ENCODE measurements at regions not wholly inside any gene's neighbourhood (a gene's known extent, or its start where the extent isn't known, plus 50 kb on each side); places are given as distances from the start of the nearest gene placed in this dataset.
A peak's percentile ranks its signal among the peaks of the same experiment; 100 is the strongest.

DNA sequence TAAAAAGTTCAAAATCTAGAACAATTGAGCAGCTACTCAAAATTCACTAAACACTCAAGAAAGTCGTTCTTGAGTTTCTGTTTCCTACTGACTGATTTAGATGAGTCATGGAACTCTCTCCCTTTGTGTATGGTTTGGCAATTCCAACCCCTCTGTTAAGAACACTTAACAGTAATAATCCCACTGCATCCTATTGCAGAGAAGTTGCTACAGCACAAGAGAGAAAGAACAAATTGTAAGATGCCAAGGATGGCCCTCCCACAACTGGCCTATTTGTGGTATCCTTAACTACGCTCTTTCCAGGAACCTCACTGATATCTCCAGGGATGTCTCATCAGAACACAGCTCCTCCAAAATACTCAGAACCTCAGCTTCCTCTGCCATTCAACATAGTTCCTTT, 701.8 kb upstream of the TENM3 start:
- peak; percentile 24 for DNase-seq (ENCODE audit: low read depth)
- no peak overlapping the region for H3K4me3 ChIP-seq (ENCODE audit: low read depth, low read length)
- TF ChIP-seq, protein P1, sequence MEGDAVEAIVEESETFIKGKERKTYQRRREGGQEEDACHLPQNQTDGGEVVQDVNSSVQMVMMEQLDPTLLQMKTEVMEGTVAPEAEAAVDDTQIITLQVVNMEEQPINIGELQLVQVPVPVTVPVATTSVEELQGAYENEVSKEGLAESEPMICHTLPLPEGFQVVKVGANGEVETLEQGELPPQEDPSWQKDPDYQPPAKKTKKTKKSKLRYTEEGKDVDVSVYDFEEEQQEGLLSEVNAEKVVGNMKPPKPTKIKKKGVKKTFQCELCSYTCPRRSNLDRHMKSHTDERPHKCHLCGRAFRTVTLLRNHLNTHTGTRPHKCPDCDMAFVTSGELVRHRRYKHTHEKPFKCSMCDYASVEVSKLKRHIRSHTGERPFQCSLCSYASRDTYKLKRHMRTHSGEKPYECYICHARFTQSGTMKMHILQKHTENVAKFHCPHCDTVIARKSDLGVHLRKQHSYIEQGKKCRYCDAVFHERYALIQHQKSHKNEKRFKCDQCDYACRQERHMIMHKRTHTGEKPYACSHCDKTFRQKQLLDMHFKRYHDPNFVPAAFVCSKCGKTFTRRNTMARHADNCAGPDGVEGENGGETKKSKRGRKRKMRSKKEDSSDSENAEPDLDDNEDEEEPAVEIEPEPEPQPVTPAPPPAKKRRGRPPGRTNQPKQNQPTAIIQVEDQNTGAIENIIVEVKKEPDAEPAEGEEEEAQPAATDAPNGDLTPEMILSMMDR (IDR thresholded peaks at IDR 0.05; ENCODE audit: low read depth, low read length, missing control alignments): no peak
- in situ Hi-C loops (cut with HindIII; ENCODE audit: low sequenced_read_pairs): no loop called here

DNA sequence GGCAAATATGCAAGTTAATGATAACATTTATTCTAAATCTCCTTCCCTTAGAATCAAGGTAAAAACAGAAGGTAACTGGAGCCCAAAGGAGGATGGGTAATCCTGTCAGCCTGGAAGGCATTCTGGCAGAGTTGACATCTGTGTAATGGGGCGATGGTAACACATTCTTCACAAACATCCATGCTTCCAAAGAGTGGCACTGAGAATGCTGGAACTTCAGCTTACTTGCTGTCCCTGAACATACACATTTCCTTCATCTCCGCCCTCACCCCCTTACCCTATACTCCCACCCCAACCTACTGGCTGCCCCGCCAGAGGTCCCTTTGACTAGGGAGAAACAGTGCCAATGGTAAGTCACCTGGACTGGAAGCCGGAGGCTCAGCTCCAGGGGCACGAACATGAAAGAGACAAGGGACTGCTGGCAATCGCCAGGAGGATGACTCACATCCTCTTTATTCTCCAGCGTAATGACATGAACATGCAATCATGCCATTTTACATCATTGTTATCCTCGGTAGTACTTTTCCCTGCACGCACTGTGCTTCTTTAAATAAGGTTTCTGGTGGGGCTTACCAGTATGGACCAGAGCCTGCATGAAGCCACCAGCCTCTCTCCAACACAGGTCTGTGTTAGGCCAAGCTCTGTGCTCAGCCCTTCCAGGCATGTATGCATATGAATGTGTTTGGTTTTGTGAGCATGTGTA, 694.2 kb upstream of the TENM3 start:
- DNase-seq (ENCODE audit: low read depth): peak; percentile 68
- in situ Hi-C loops (cut with HindIII; ENCODE audit: low sequenced_read_pairs): no loop called here
- TF ChIP-seq, protein P1 (IDR thresholded peaks at IDR 0.05; ENCODE audit: low read depth, low read length, missing control alignments): no peak
- no peak overlapping the region for H3K4me3 ChIP-seq (ENCODE audit: low read depth, low read length)

GRCh38 chr4:181549576-181550188, 693.5 kb upstream of the TENM3 start:
- in situ Hi-C loops (cut with HindIII; ENCODE audit: low sequenced_read_pairs): no loop called here
- TF ChIP-seq, protein P1 (IDR thresholded peaks at IDR 0.05; ENCODE audit: low read depth, low read length, missing control alignments): no peak
- no peak overlapping the region for H3K4me3 ChIP-seq (ENCODE audit: low read depth, low read length)
- DNase-seq (ENCODE audit: low read depth): no peak

- DNase-seq (ENCODE audit: low read depth): no peak
- in situ Hi-C loops (cut with HindIII; ENCODE audit: low sequenced_read_pairs): no loop called here
These were observed 692.8 kb upstream of the TENM3 start for GRCh38 chr4:181550381-181550780.

DNA sequence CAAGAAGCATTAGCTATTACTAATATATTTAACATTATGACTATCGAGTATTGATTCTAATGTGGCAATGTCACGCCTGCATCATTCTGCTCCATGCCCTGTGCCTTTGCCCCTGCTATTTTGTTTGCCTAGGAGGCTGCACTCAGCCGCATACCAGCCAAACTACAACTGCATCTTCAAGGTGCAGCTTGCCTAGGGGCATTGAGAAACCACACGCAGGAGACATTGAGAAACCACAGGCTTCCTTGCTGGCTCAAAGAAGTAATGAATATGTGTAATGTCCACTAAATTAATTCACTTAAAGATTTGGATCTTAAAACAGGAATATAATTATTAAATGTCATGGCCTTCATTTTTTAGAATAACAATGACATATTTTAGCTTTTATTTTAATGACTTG, 683.6 kb upstream of the TENM3 start:
- H3K4me3 ChIP-seq (ENCODE audit: low read depth, low read length): no peak overlapping the region
- in situ Hi-C loops (cut with HindIII; ENCODE audit: low sequenced_read_pairs): no loop called here
- TF ChIP-seq, protein P1 (IDR thresholded peaks at IDR 0.05; ENCODE audit: low read depth, low read length, missing control alignments): no peak
- DNase-seq (ENCODE audit: low read depth): no peak

More at GRCh38 chr4:181550381-181550780, 692.8 kb upstream of the TENM3 start:
- H3K4me3 ChIP-seq (ENCODE audit: low read depth, low read length): no peak overlapping the region
- TF ChIP-seq, protein P1 (IDR thresholded peaks at IDR 0.05; ENCODE audit: low read depth, low read length, missing control alignments): no peak

DNA sequence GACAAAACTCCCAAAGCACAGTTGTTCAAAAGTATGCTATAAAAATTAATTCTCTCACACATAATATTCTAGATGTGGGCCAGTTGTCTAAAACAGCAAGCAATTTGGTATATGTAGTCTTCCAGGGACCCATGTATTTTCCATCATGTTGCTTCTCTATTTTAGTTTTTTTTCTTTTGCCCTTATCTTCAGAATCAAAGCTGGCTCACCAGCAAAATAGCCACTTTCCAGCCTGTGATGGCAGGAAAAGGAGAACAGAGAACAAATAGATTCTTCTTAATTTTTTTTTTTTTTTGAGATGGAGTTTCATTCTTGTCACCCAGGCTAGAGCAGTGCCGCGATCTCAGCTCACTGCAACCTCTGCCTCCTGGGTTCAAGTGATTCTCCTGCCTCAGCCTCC, 680.8 kb upstream of the TENM3 start:
- TF ChIP-seq, protein P1 (IDR thresholded peaks at IDR 0.05; ENCODE audit: low read depth, low read length, missing control alignments): no peak
- in situ Hi-C loops (cut with HindIII; ENCODE audit: low sequenced_read_pairs): no loop called here
- no peak overlapping the region for H3K4me3 ChIP-seq (ENCODE audit: low read depth, low read length)
- DNase-seq (ENCODE audit: low read depth): no peak

All from astrocyte of the cerebellum (primary cell).